ENCODE measurements at regions not wholly inside any gene's neighbourhood (a gene's known extent, or its start where the extent isn't known, plus 50 kb on each side); places are given as distances from the start of the nearest gene placed in this dataset.

DNA sequence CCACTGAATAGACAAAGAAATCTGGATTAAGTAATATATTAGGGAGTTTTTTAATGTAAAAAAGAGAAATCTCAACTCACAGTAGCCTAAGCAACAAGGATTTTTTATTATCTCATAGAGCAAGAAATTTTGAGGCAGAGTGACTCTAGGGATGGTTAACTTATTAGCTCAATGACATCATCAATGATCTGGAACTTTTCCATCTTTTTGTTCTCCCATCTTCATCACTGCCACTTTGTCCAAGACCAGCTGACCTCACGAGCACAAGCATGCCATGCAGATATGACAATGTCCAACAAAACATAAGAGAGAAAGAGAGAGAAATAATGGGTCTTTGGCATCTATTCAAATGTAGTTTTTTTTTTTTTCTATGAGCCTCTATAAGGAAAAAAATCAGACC is 211.8 kb upstream of the RND3 start:
- WGBS, 2 donors: 80 to 83% methylated on average over 1 of the region's 1 CpG
- intact Hi-C loops (cut with DNase I; ENCODE audit: low total_unique reads): no loop called here
- no peak for DNase-seq (ENCODE audit: low spot score in 2 of 2)
- TF ChIP-seq POLR2A (IDR thresholded peaks at IDR 0.05): no peak
- TF ChIP-seq, protein P1, sequence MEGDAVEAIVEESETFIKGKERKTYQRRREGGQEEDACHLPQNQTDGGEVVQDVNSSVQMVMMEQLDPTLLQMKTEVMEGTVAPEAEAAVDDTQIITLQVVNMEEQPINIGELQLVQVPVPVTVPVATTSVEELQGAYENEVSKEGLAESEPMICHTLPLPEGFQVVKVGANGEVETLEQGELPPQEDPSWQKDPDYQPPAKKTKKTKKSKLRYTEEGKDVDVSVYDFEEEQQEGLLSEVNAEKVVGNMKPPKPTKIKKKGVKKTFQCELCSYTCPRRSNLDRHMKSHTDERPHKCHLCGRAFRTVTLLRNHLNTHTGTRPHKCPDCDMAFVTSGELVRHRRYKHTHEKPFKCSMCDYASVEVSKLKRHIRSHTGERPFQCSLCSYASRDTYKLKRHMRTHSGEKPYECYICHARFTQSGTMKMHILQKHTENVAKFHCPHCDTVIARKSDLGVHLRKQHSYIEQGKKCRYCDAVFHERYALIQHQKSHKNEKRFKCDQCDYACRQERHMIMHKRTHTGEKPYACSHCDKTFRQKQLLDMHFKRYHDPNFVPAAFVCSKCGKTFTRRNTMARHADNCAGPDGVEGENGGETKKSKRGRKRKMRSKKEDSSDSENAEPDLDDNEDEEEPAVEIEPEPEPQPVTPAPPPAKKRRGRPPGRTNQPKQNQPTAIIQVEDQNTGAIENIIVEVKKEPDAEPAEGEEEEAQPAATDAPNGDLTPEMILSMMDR (IDR thresholded peaks at IDR 0.05): no peak
- H3K4me3 ChIP-seq (ENCODE audit: low read depth, poor library complexity, severe bottlenecking): no peak overlapping the region

DNA sequence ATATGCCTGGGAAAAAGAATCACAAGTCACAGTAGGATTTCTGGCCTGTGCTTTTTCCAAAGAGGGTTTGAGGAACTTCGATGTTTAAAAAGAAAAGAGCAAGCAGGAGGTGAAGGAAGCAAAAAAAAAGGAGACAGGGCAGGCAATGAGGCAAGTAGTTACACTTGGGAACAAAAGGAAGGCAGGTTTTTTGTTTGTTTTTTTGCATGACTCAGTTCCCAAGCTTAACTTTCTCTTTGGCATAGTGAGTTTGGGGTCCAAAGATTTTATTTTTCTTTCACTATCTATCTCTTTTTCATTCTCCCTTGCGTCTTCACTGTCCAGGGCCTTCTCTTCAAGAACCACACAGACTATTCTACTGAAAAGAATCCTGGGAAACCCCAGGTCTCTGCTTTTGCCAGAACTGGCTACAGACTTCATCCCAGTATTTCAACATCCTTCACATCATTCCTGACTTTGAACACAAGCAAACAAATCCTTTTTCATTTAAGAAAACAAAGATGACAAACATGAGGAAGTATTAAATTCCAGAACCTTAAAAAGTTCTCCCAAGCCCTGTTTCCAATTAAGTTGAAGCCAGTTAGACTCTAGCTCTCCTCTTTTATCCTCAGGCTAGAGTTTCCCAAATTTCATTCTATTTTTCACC is 210.7 kb upstream of the RND3 start:
- 61 to 65% methylated on average over 2 of the region's 2 CpGs for WGBS, 2 donors
- H3K4me3 ChIP-seq (ENCODE audit: low read depth, poor library complexity, severe bottlenecking): no peak overlapping the region
- no peak for DNase-seq (ENCODE audit: low spot score in 2 of 2)
- TF ChIP-seq, protein P1 (IDR thresholded peaks at IDR 0.05): no peak
- no peak for TF ChIP-seq POLR2A (IDR thresholded peaks at IDR 0.05)
- intact Hi-C loops (cut with DNase I; ENCODE audit: low total_unique reads): no loop called here

DNA sequence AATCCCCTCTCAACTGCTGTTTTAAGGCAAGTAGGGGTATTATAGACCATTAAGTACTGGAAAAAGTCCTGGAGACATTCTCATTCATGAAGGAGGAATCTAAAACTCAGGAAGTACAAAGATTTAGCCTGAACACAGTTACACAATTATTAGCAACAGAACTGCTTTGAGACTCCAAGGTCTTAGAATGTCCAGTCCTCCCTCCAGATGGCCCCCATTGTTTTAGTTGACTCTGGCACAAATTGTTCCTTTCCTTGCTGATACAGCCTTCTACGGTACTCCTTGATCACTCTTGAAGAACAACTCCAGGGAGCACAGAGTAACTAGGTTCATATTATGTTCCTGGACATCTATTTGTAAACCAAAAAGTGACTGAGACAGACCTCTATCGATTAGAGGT is 210.1 kb upstream of the RND3 start:
- intact Hi-C loops (cut with DNase I; ENCODE audit: low total_unique reads): no loop called here
- no peak for DNase-seq (ENCODE audit: low spot score in 2 of 2)
- TF ChIP-seq POLR2A (IDR thresholded peaks at IDR 0.05): no peak
- TF ChIP-seq, protein P1 (IDR thresholded peaks at IDR 0.05): no peak
- H3K4me3 ChIP-seq (ENCODE audit: low read depth, poor library complexity, severe bottlenecking): no peak overlapping the region
- 68 to 73% methylated on average over 2 of the region's 2 CpGs for WGBS, 2 donors

DNA sequence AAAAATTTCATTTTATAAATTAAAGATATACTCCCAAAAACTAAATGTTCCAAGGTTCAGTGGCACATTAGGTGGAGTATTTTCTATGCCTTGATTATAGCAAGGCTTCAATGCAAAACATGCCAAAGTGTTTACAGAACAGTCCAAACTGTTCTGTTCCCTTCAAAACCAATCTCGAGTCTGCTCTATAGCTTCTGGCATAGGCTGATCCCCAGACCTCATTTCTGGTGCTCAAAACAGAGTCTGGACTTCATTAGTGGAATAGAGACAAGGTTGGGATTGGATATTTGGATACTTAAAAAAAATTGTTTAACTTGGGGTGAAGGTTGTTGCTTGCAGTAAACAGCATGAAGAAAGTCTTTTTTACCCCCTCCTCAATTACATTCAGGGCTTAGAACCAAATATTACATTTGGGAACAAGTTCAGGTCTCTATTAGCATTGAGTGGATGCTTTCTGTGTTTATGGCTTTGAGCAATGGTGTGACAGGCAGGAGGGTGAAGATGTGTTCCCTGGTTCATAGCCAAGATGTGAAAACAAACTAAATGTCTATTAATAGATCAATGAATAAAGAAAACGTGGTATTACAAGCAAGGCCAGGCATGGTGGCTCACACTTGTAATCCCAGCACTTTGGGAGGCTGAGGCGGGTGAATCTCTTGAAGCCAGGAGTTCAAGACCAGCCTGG is 208.1 kb upstream of the RND3 start:
- intact Hi-C loops (cut with DNase I; ENCODE audit: low total_unique reads): no loop called here
- no peak for TF ChIP-seq POLR2A (IDR thresholded peaks at IDR 0.05)
- TF ChIP-seq, protein P1 (IDR thresholded peaks at IDR 0.05): no peak
- 54 to 59% methylated on average over 3 of the region's 3 CpGs for WGBS, 2 donors
- no peak for DNase-seq (ENCODE audit: low spot score in 2 of 2)
- H3K4me3 ChIP-seq (ENCODE audit: low read depth, poor library complexity, severe bottlenecking): no peak overlapping the region

DNA sequence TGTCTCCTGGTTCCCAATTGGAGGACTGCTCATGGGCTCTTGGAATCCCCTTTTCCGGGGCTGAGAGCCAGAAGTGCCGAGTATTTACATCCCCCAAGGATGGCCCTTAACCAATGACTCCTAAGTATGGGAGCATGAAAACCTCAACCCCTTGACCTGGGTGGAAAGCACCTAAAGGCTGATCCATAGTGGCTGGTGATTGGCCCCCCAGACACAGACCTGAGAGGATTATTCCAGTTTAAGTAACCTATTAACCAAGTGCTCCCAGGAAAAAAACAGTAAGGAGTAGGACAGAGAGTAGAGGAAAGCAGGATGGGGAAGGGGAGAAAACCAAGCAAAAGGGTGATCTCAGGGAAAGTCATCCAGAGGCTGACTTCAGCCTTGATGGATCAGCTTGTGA is 206.1 kb upstream of the RND3 start:
- no peak for DNase-seq (ENCODE audit: low spot score in 2 of 2)
- TF ChIP-seq POLR2A (IDR thresholded peaks at IDR 0.05): no peak
- TF ChIP-seq, protein P1 (IDR thresholded peaks at IDR 0.05): no peak
- intact Hi-C loops (cut with DNase I; ENCODE audit: low total_unique reads): no loop called here
- 86 to 87% methylated on average over 2 of the region's 2 CpGs for WGBS, 2 donors
- H3K4me3 ChIP-seq (ENCODE audit: low read depth, poor library complexity, severe bottlenecking): no peak overlapping the region
